ENCODE measurements at regions not wholly inside any gene's neighbourhood (a gene's known extent, or its start where the extent isn't known, plus 50 kb on each side); places are given as distances from the start of the nearest gene placed in this dataset.

DNA sequence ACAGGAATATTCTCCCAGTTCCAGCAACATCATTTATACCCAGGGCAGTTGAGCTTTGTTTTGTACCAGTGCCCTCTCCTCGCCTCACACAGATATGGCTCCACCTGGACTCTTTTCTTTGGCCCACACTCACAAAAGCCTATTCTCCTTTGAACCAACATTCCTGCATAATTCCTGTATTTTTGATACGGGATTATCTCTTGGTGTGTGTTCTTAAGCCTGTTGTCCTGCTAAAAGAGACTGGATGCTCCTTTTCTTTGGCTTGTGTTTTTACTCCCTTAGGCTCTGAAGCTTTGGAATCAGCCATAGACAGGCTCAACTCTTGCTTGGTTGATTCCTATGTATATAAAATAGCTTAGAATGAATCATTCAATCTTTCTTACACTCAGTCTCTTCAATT is 305.4 kb upstream of the SATB1 start:
- no peak overlapping the region for H3K4me3 ChIP-seq (ENCODE audit: low read depth, low read length)
- no peak for DNase-seq (ENCODE audit: low read depth)
- TF ChIP-seq, protein P1, sequence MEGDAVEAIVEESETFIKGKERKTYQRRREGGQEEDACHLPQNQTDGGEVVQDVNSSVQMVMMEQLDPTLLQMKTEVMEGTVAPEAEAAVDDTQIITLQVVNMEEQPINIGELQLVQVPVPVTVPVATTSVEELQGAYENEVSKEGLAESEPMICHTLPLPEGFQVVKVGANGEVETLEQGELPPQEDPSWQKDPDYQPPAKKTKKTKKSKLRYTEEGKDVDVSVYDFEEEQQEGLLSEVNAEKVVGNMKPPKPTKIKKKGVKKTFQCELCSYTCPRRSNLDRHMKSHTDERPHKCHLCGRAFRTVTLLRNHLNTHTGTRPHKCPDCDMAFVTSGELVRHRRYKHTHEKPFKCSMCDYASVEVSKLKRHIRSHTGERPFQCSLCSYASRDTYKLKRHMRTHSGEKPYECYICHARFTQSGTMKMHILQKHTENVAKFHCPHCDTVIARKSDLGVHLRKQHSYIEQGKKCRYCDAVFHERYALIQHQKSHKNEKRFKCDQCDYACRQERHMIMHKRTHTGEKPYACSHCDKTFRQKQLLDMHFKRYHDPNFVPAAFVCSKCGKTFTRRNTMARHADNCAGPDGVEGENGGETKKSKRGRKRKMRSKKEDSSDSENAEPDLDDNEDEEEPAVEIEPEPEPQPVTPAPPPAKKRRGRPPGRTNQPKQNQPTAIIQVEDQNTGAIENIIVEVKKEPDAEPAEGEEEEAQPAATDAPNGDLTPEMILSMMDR (conservative IDR thresholded peaks at IDR 0.05; ENCODE audit: low read depth, low read length), result no peak

DNA sequence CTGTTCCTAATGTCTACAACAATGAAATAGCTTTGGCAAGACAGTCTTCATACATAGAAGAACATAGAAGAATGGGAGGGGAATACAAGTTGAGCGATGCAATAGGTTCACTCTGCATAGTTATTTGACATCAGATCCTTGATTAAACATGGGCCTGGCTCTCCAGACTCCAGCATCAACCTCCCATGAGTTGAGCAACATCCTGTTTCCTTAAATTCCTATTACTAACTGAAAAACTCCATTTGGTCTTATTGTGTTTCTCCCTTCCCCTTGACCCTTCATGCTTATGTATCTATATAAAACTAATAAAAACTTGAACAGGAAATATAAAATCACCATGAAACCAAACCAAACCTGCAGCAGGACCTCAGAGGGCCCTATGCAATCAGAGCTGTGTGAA is 304.5 kb upstream of the SATB1 start:
- no peak overlapping the region for H3K4me3 ChIP-seq (ENCODE audit: low read depth, low read length)
- DNase-seq (ENCODE audit: low read depth), result no peak
- TF ChIP-seq, protein P1 (conservative IDR thresholded peaks at IDR 0.05; ENCODE audit: low read depth, low read length), result no peak

DNA sequence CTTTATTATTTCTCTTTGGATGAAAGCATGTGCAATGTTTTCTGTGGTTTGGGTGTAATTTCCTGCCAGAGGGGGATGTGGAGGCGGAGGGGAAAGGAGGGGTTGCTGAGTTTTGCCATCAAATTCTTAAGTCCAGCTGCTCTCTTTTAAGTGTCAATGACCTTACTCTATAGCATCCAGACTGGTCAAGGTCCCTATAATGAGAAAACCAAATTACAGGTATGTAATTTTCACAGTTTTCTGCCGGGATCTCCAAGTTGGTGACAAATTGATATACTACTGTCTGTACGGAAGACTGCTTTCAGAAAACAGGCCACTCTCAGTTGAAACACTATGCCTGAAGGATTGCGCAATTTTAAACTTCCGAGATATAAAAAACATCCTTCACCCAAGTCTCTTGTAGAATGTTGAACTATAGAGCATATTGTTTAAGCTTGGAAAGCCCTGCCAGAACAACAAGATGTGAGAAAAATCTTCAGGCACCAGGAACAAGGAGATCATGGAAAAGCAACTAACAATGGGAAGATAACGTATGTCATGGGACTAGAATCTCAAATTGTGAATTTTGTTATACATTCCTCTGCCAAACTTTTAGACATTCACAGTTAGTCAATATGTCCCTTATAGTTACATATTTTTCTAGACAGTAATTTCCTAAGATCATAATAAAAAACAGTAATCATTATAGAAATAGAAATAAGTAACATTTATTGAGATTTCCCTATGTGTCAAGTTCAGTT is 300.7 kb upstream of the SATB1 start:
- H3K4me3 ChIP-seq (ENCODE audit: low read depth, low read length), result no peak overlapping the region
- TF ChIP-seq, protein P1 (conservative IDR thresholded peaks at IDR 0.05; ENCODE audit: low read depth, low read length), result no peak
- no peak for DNase-seq (ENCODE audit: low read depth)

DNA sequence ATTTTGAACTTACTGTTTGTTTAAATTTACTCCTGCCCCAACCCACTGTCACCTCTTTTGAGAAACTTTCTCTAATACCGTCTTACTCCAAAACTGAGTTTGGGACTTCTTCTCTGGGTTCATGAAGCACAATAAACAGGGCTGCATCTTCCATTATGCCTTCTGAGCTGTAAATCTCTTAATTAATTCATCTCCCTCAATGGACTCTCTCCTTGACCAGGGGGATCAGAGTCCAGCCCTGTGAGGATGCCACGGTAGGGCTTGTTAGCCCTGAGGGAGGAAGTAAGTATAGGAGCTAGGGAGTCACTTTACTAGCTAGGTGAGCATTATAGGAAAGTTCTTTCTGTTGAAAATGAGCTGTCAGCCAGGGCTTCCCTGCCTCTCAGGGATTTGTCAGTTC is 299.3 kb upstream of the SATB1 start:
- DNase-seq (ENCODE audit: low read depth), result no peak
- TF ChIP-seq, protein P1 (conservative IDR thresholded peaks at IDR 0.05; ENCODE audit: low read depth, low read length), result no peak
- no peak overlapping the region for H3K4me3 ChIP-seq (ENCODE audit: low read depth, low read length)

DNA sequence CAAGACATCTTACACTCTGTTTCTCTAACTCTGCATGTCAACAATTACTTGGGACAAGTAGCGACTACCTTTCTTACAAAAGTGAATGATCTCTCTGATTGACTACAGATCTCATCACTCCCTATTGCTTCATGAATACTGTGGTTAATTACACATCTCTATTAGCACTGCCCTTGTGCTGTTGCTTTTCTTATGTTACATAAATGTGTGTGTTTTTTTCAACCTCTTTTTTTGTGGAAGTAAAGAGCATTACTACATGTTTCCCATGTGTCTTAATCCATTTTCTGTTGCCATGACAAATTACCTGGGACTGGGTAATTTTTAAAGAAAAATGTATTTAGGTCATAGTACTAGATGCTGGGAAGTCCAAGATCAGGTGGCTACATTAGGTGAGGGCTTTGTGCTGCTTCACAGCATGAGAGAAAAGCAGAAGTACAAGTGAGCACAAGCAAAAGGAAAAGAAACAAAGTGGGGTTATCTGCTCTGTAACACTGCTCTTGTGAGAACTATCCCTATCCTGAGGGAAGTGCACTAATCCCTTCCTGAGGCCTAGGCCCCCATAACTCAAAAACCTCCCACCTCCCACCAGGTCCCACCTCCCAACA is 298.2 kb upstream of the SATB1 start:
- TF ChIP-seq, protein P1 (conservative IDR thresholded peaks at IDR 0.05; ENCODE audit: low read depth, low read length), result no peak
- DNase-seq (ENCODE audit: low read depth), result no peak
- H3K4me3 ChIP-seq (ENCODE audit: low read depth, low read length), result no peak overlapping the region

DNA sequence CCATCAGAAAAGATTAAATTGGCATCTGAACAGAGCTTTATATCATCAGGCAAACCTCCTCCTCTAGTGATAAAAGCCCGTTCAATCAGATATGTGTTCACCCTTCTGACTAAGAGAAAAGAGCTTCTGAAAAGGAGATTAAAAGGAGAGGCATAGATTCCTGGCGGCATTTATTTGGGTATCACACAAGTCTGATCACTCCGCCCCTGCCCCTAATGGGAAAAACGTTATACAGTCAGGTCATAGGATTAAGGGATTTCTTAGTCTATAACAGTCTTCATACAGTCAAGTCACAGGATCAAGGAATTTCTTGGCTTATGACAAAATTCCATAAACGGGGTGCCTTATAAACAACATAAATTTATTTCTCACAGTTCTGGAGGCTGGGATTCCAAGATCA is 295.4 kb upstream of the SATB1 start:
- TF ChIP-seq, protein P1 (conservative IDR thresholded peaks at IDR 0.05; ENCODE audit: low read depth, low read length), result no peak
- no peak for DNase-seq (ENCODE audit: low read depth)
- H3K4me3 ChIP-seq (ENCODE audit: low read depth, low read length), result no peak overlapping the region

DNA sequence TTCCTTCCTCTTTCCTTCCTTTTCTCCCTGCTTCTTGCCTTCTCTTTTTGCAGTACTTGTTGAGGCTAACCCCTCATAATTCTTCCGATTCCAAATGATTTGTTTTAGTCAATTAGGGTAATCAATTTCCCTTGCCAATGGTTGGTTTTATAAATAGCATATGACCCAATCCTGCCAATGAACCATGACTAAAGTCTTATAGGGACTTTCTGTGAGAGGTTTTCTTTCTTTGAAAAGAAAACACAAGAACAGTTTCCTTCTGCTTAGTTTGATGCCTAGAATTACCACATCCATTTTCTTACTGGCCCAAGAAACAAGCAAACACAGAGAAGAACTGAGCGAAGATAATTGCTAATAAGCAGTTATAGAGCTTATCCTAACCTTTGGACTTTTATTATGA is 292.5 kb upstream of the SATB1 start:
- TF ChIP-seq, protein P1 (conservative IDR thresholded peaks at IDR 0.05; ENCODE audit: low read depth, low read length), result no peak
- no peak overlapping the region for H3K4me3 ChIP-seq (ENCODE audit: low read depth, low read length)
- no peak for DNase-seq (ENCODE audit: low read depth)

Measured in choroid plexus epithelial cell (primary cell).